HG03521 (cell line): ENCODE measurements at regions not wholly inside any gene's neighbourhood (a gene's known extent, or its start where the extent isn't known, plus 50 kb on each side); places are given as distances from the start of the nearest gene placed in this dataset.

Experiments
- ATAC-seq: cut with Tn5 transposase; IDR thresholded peaks from one replicate; pipeline ENCODE4 v1.9.1; 2021; ENCODE audit warnings: mild to moderate bottlenecking, moderate library complexity; ENCODE audit not compliant: unreplicated experiment

DNA sequence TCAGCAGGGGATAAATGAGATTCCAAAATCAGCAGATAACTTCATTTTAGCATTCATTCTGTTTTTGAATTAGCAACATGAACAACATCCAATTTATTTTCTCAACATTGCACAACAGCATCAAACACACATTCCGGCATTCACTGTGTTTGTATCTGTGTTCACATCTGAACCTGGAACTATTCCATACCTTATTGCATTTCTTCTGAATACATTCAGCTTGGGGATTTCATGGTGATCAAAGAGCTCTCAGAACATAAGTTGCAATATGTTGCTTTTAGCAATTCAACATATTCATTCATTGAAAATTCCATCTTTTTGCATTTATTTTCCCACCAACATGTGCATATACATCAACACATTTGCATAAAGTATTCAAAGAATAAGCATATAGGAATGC, 1431.7 kb upstream of the PIK3C3 start:
- ATAC-seq, result no peak

DNA sequence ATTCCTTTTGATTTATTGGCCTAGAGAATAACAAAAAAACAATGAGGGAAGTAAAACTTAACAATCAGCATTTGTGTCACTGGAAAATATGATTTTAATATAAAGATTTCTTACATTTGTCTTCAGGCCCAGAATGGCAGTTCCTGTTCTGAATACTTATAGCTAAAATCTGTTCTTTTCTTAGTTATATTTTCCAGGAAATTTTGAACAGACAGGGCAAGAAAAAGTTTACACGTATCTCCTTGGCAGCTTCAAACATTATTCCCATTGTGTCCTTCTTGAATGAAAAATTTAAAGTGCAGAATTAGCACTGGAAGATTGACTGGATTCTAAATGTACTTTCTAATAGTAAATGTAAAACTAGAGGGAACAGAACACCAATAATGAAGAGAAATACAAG, 1454.0 kb upstream of the PIK3C3 start:
- no peak for ATAC-seq

DNA sequence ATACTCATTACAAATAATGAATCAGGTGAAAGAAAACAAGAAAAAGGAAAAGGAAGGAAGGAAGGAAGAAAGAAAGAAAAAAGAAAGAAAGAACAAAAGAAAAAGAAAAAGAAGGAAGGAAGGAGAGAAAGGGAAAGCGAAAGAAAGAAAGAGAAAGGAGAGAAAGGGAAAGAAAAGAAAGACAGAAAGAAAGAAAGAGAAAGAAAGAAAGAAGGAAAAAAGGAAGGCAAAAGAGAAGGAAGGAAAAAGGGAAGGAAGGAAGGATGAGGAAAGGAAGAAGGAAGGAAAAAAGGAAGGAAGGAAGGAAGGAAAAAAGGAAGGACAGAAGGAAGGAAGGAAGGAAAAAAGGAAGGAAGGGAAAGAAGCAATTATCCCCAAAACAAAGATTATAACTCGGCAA, 1460.4 kb upstream of the PIK3C3 start:
- ATAC-seq, result no peak

DNA sequence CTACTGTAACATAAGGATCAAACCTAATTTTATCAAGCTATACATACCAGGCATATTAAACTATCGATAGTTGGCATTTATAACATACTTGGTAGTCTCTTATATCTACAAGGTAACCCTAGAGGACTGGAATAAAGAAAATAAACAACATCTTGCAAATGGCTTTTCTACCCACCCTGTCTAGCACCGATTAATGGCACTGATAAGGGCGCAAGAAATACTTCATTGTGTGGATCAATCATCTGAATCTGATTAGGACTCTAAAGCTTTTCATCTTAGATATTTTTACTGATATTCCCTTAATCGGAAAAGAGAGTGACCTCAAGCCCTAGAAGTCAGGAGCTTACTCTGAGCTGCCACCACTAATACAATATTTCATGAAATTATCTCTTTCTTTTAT, 1461.7 kb upstream of the PIK3C3 start:
- ATAC-seq, result no peak

DNA sequence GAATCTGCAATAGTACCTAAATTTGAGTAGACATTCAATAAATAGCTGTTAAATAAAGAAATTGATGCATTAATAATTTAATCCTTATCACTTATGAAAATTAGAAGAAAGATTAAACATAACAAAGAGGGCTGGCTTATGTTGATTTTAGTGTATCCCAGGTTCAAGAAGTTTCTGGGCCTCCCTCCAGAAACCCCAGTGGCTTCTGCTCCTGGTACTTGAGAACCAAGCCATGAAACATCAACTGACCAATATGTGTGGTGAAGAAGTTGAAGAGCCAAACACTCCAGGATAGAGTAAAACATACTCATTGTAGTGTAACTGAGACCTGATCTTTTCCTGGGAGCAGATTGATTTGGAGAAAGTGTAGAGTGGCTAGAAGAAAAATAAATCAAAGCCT, 1465.7 kb upstream of the PIK3C3 start:
- ATAC-seq, result no peak

DNA sequence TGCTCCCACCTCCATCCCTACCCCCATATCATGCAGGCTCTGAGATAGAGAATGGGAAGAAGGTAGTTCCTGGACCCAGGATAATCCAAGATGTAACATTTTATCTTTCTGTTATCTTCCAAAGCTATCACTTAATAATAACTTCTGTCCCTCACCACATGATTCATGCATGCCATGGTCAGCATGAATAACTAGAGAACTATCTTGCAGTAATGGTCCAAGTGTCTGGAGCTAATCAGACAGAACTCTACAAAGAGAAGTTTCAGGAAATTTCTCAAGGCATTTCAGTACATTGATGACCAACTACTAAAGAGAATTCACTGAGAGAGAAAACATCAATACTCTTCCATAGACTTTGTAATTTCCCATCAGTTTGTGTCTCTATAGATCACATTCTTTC, 1469.7 kb upstream of the PIK3C3 start:
- no peak for ATAC-seq

DNA sequence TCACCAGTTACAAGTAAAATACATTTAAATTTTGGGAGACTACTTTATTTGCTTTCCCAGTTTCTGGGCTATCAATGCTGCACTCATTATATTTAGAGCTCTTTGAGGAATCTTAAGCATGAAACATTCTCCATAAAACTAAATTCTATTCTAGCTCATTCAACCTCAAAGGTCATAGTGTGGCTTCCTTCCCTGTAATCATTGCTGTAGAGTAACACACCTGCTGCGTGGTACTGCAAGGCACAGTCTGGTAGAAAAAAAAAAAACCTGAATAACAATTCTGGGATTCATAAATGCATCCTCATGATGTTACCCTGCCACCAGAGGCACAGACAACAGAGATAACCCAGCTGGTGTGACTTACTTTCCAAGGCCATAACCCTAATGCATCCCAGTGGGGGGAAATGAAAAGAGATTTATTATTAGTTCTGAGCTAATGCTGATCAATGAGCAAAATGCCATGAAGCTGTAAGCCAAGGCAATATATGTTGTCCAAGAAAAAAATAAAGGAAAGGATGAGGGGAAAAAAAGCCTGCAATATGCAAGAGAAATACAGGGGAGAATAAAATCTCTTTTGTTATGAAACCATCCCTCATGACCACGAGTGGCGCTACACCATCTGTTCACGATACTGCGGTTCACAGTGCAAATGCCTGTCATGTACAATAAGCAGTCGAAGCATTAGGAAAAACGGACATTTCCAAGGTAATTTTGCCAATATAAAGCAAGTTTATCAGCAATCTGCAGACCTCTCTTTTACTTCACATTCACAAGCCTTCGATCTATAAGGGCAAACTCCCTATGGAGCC, 1481.6 kb upstream of the PIK3C3 start:
- ATAC-seq, result no peak

DNA sequence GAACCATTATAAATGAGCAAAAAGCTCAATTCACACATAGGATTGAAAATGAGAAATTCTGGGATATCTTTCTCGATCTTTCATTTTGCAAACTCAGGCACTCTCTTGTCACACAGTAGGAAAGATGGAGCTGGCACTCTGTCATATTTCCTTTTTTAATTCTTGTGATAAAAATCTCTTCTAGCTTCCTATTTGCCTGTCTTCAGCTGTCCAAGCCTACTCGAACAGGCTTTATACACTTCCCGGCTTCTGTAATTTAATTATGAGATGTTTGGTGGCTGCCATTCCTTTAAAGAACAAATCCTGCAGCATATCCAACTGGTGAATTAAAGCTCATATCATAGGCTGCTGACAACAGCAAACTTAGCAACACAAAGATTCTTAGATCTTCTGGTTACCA, 1484.3 kb upstream of the PIK3C3 start:
- no peak for ATAC-seq

DNA sequence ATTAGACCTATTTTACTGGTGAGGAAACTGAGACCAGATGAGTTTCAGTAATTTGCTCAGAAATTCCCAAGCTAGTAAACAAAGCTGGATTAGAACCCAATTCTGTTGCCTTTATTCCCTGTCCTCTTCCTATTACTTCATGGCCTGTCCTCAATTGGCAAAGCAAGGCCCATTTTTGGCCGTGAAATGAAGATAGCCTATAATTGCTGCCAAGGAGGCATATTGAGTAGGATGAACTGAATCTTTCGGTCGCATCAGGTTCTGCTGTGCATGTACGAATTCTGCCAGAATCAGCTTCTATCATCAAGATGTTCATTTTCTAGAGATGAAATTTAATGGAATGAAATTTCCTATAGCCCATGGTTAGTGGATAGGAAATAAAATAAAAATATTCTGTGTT, 1485.2 kb upstream of the PIK3C3 start:
- ATAC-seq, result no peak

DNA sequence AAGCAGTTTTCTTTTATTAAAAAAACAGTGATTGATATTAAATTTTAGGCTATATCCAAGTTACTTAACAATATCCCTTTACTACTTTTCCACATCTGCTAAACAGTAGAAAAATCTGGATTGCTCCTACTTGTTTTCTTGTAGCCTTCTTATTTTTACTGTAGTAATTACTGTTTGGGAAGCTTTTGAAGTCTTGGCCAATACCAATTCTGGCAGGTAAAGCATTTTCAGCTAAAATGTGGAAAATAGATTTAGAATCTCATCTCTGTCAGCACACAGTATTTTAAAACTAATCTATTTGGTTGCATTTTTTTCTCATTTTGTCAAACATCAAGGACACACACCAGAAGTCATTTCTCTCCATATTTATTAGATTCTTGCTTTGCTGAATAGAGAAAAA, 1485.7 kb upstream of the PIK3C3 start:
- no peak for ATAC-seq

DNA sequence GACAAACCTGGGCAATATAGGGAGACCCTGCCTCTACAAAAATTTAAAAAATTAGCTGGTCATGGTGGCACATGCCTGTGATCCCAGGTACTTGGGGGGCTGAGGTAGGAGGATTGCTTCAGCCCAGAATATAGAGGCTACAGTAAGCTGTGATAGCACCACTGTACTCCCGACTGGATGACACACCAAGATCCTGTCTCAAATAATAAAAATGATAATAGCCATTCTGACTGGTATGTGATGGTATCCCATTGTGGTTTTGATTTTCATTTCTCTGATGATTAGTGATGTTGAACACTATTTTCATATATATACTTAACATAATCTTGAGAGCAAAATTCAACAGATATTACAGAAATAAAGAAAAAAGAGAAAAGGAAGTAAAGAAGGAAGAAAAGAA, 1491.0 kb upstream of the PIK3C3 start:
- ATAC-seq, result no peak

DNA sequence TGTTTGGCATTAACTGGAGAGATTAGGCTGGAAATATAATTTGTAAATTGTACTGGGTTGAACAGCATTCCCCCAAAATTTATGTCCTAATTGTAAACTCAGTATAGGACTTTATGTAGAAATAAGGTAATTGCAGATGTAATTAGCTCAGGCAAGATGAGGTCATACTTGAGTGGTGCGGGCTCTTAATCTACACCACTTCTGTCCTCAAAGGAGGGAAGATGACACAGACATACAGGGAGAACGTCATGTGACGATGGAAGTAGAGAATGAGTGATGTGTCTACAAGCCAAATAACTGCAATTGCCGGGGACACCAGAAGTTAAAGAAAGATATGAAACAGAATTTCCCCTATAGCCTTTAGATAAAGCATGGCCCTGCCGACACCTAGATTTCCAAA, 1501.1 kb upstream of the PIK3C3 start:
- ATAC-seq, result no peak

DNA sequence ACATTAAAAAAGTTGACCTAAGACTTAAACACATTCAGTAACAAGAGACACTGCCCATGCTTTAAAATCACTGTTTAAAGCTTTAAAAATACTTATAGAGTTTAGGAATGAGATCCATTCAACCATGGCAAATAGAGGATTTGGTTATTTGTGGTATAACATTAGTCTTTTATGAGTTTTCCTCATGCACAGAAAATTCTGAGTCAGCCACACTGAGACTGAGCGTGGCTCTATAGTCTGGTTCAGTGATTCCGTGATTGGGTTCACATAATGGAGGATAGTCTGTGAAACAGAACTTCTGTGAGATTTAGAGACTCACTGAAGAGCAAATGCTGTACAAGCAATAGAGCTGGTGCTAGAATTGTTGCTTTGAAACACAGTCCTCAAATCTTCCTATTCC, 1502.4 kb upstream of the PIK3C3 start:
- ATAC-seq, result no peak

DNA sequence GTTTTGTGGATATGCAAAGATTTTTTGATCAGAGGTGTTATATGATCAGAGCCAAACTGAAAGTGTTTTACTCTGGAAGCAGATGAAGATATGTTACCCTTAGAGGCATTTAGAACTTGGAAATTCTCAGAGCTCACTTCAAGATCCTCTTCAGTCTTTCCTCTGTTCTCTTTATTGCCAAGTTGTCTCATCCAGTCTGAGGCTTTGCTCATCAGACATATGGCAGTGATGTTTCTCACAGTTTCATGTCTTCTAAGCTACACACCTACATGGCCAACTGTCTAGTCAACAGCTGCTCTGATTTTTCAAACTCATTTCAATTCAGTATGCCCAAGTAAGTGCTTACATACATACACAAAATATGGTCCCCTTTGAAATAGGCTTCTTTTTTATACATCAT, 1504.3 kb upstream of the PIK3C3 start:
- ATAC-seq, result no peak

DNA sequence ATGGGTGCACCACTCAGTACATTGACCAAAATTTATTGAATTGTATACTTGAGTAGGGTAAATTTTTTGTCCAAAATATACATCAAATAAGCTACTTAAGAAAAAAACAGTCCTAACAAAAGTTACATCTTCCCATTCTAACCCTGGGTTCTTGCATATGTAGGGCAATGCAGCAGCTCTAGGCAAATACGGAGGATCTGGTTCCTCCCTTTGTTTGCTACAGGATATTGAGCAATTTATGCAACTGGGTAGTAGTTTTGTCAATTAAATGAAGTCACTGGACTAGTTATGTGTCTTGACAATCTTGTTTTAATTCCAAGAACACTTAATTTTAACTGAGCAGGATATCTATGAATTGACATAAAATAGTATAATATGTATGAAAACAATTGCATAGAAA, 1507.2 kb upstream of the PIK3C3 start:
- ATAC-seq, result no peak

DNA sequence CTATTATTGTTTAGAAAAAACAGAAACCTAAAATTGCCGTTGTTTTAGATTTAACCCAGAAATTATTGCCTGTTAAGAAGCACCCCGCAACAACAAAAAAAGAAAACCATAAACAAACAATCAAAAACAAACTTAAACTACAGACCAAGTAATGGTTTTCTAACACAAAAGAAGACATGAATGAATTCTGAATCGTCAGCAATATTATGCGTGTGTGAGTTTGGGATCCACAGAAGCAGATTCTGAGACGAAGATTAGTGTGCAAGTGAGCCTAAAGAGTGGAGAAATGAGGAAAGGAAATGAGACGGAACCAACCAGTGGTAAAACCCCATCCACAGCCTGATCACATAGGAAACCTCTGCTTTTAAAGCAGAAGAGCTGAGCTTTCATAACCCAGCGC, 1514.9 kb upstream of the PIK3C3 start:
- ATAC-seq, result no peak

DNA sequence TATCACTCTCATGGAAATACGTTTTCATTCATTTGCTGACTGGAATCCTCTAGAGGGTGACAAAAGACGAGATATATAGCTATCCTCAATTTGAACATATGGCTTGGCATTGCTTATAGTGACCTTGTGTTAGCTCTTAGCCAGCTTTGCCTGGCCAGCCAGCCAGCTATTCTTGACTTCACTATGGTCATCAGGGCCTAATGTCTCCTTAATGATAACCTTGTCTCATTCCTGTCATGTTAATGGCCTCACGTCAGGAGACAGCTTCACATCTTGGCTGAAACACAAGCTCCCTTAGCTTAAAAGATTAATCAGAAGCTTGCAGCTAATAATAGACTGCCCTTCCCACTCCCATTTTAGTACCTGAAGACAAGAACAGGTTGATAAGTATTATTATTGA, 1517.5 kb upstream of the PIK3C3 start:
- no peak for ATAC-seq

DNA sequence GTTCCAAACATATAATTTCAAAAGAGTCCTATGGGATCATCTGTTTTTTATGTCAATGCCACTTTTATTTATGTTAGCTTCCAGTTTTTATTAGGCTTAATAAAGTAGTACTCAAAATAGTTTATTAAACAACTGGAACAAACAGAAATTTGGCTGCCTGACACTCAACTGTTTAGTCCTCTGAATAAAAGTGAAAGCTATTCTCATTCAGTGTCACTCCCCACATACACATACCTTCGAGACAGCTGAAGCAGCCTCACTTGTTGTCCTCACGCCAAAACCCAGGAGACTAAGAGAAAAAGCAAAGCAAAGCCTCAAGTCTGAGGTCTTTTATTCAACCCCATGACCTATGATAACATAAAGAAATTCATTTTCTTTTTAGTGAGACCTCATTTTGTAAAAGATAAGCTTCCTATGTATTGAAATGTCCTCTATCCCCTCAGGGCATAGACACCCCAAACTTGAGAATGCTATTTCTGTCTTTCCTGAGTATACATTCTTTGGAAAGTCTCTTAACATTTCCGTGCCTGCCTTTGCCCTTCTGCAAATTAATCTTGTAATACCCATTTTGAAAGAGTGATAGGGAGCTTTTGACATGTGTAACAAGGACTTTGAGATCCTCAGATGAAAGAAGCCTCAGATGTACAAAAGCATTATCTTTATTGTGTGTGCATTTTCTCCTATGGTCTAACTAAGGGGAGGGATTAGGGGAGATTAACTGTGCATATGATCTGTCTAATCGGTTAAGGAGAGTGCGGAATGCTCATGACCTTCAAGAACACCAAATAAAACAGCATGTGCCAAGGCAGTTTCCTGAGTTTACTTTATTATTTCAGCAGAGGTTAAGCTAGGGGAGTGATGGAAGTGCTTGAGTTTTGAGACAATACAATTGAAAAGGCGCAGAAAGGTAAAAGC, 1523.7 kb upstream of the PIK3C3 start:
- no peak for ATAC-seq

DNA sequence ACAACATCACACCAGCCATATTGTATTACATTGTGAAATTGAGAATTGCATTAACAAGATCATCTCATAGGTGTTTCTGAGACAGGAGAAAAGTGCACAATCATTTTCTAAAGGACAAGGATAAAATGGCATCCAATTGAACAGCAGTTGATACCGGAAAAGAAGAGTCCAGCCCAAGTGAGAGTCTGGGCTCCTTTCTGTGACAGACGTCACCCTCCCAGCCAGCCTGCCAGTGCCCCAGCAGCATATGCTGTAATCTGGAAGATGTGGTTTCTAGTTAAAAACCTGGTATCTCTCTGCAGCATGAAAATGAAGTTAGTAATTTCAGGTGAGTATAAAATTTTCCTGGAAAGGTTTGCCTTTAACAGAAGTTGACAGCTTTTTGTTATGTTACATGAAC, 1531.7 kb upstream of the PIK3C3 start:
- ATAC-seq, result no peak

DNA sequence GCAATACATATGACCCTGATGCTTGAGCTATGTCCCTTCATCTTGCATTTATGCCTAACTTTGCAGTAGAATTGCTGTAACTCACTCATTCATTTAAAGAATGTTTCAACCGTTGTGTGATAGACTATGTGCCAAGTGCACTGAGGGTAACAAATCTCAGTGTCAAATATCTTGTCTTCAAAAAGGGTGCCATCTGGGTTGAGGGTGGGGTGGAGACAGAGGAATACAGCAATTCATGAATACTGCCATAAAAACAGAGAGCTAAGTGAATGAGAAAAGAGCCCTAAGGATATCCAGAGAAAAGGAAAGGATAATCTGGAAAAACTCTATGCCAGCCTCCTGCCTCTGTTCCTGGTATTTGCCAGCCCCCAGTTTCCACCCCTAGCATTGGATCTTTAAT, 1534.4 kb upstream of the PIK3C3 start:
- no peak for ATAC-seq

DNA sequence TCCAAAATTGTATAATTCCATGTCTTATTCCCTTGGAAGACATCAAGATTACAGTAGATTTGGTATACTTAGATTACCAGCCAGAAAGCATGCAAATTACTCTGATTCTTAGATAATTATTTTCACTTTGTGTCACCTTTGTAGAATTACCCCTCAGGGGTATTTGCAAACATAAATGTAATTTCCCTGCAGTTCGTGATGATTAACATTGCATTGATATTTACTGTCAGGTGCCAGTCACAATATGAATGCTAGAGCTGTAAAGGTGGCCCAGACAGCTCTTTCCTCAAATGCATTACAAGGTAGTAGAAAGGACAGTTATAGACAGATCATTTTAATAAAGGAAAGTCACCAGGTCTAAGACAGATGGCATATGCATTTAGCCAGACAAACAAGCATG, 1537.5 kb upstream of the PIK3C3 start:
- no peak for ATAC-seq

DNA sequence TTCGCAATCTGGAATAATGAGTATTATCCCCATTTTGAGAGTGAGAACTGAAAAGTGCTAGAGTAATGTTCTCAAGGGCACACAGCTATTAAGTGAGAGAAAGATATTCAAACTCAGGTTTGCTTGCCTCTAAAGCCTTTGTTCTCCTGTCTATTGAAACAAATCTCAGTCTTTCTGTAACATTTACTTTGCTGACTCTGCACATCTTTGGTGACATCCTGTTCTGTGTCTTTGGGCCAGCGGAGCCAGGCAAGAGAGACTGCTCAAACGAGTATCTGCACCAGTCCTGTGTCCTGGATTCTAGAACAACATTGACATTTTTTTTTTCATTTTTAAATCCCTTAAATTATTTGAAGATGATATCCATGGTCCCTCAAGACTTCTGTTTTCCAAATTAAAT, 1539.2 kb upstream of the PIK3C3 start:
- no peak for ATAC-seq
